T-helper 9 cell (primary cell): ENCODE measurements at regions not wholly inside any gene's neighbourhood (a gene's known extent, or its start where the extent isn't known, plus 50 kb on each side); places are given as distances from the start of the nearest gene placed in this dataset.

Source experiments
- DNase-seq: peaks from one replicate; pipeline ENCODE4 v3.0.0-alpha.2; 2020

GRCh38 chr9:135196474-135196873 is 109.0 kb downstream of the OLFM1 start:
- DNase-seq = no peak

GRCh38 chr9:135198144-135198543 is 110.7 kb downstream of the OLFM1 start:
- no peak for DNase-seq

GRCh38 chr9:135198586-135199285 is 111.3 kb downstream of the OLFM1 start:
- no peak for DNase-seq

GRCh38 chr9:135199489-135199888 is 112.0 kb downstream of the OLFM1 start:
- DNase-seq = no peak

GRCh38 chr9:135201711-135202110 is 114.2 kb downstream of the OLFM1 start:
- DNase-seq = no peak

- no peak for DNase-seq
Measured at GRCh38 chr9:135204177-135204576, 116.7 kb downstream of the OLFM1 start.

GRCh38 chr9:135209136-135209535 is 121.7 kb downstream of the OLFM1 start:
- no peak for DNase-seq

- DNase-seq = no peak
Measured at GRCh38 chr9:135209852-135210251, 122.4 kb downstream of the OLFM1 start.

GRCh38 chr9:135210676-135211523 is 123.4 kb downstream of the OLFM1 start:
- DNase-seq = no peak

- DNase-seq = no peak
Measured at GRCh38 chr9:135211524-135211890, 124.0 kb downstream of the OLFM1 start.

GRCh38 chr9:135212961-135213360 is 125.5 kb downstream of the OLFM1 start:
- DNase-seq = no peak

GRCh38 chr9:135213566-135213965 is 126.1 kb downstream of the OLFM1 start:
- DNase-seq = no peak

- no peak for DNase-seq
Measured at GRCh38 chr9:135214054-135214640, 126.7 kb downstream of the OLFM1 start.

GRCh38 chr9:135214706-135215105 is 127.2 kb downstream of the OLFM1 start:
- no peak for DNase-seq

GRCh38 chr9:135215571-135216161 is 128.2 kb downstream of the OLFM1 start:
- no peak for DNase-seq

- no peak for DNase-seq
Measured at GRCh38 chr9:135216236-135216635, 128.8 kb downstream of the OLFM1 start.

GRCh38 chr9:135216791-135217441 is 129.4 kb downstream of the OLFM1 start:
- DNase-seq = no peak

GRCh38 chr9:135217836-135218235 is 130.4 kb downstream of the OLFM1 start:
- no peak for DNase-seq

- no peak for DNase-seq
Measured at GRCh38 chr9:135218331-135219225, 131.1 kb downstream of the OLFM1 start.

GRCh38 chr9:135219676-135220600 is 132.5 kb downstream of the OLFM1 start:
- DNase-seq = no peak
